ENCODE measurements at regions not wholly inside any gene's neighbourhood (a gene's known extent, or its start where the extent isn't known, plus 50 kb on each side); places are given as distances from the start of the nearest gene placed in this dataset.

- TF ChIP-seq USF2 (CRISPR knock-in tag; IDR thresholded peaks at IDR 0.05) (no peak), TP53 (CRISPR knock-in tag; IDR thresholded peaks at IDR 0.05) (no peak), FOXP1 (CRISPR knock-in tag; IDR thresholded peaks at IDR 0.05; ENCODE audit: borderline replicate concordance) (no peak), FOXP4 (CRISPR knock-in tag; IDR thresholded peaks at IDR 0.05) (no peak), ZNF416 (CRISPR knock-in tag; IDR thresholded peaks at IDR 0.05) (no peak), JAZF1 (CRISPR knock-in tag; IDR thresholded peaks at IDR 0.05) (no peak), CREM (CRISPR knock-in tag; IDR thresholded peaks at IDR 0.05) (no peak)
Observed at GRCh38 chr18:24538414-24539264, 78.2 kb downstream of the HRH4 start (continued).

GRCh38 chr18:24539866-24540617 lies 79.6 kb downstream of the HRH4 start:
- H3K27ac Mint-ChIP-seq: no peak overlapping the region
- no peak for ATAC-seq
- no peak overlapping the region for H3K4me3 Mint-ChIP-seq
- ChIA-PET CTCF (interaction anchor here (1.2 to 2.2 kb wide), 5 partner anchors 26 to 187 kb away, joined by 3 to 9 read pairs (median 6); no protein-coding TSS in a partner anchor), POLR2A (no interaction called here)
- TF ChIP-seq, protein P1, sequence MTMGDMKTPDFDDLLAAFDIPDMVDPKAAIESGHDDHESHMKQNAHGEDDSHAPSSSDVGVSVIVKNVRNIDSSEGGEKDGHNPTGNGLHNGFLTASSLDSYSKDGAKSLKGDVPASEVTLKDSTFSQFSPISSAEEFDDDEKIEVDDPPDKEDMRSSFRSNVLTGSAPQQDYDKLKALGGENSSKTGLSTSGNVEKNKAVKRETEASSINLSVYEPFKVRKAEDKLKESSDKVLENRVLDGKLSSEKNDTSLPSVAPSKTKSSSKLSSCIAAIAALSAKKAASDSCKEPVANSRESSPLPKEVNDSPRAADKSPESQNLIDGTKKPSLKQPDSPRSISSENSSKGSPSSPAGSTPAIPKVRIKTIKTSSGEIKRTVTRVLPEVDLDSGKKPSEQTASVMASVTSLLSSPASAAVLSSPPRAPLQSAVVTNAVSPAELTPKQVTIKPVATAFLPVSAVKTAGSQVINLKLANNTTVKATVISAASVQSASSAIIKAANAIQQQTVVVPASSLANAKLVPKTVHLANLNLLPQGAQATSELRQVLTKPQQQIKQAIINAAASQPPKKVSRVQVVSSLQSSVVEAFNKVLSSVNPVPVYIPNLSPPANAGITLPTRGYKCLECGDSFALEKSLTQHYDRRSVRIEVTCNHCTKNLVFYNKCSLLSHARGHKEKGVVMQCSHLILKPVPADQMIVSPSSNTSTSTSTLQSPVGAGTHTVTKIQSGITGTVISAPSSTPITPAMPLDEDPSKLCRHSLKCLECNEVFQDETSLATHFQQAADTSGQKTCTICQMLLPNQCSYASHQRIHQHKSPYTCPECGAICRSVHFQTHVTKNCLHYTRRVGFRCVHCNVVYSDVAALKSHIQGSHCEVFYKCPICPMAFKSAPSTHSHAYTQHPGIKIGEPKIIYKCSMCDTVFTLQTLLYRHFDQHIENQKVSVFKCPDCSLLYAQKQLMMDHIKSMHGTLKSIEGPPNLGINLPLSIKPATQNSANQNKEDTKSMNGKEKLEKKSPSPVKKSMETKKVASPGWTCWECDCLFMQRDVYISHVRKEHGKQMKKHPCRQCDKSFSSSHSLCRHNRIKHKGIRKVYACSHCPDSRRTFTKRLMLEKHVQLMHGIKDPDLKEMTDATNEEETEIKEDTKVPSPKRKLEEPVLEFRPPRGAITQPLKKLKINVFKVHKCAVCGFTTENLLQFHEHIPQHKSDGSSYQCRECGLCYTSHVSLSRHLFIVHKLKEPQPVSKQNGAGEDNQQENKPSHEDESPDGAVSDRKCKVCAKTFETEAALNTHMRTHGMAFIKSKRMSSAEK (CRISPR knock-in tag; IDR thresholded peaks at IDR 0.05; ENCODE audit: borderline replicate concordance): no peak
- no peaks in the 10 kb centered on the region for H3K27me3 Mint-ChIP-seq (ENCODE audit: low read depth)
- no peaks in the 10 kb centered on the region for H3K36me3 Mint-ChIP-seq
- peaks cover 10% of the 10 kb centered on the region; the same call in 1 of the 2 replicates for H3K4me1 Mint-ChIP-seq
- no peak for DNase-seq (ENCODE audit: low spot score)
- H3K9me3 Mint-ChIP-seq: no peaks in the 10 kb centered on the region

GRCh38 chr18:24540896-24541295 lies 80.5 kb downstream of the HRH4 start:
- POLR2A ChIA-PET: no interaction called here
- H3K27me3 Mint-ChIP-seq (ENCODE audit: low read depth): no peaks in the 10 kb centered on the region
- H3K27ac Mint-ChIP-seq: no peak overlapping the region
- peaks cover 13% of the 10 kb centered on the region for H3K4me1 Mint-ChIP-seq
- no peaks in the 10 kb centered on the region for H3K36me3 Mint-ChIP-seq
- no peak overlapping the region for H3K4me3 Mint-ChIP-seq
- CTCF ChIA-PET: interaction anchor here (0.6 to 1.3 kb wide), 4 partner anchors 52 to 269 kb away, joined by 3 to 9 read pairs (median 6); no protein-coding TSS in a partner anchor
- ATAC-seq (no peak), DNase-seq (ENCODE audit: low spot score) (no peak)
- no peaks in the 10 kb centered on the region for H3K9me3 Mint-ChIP-seq
- TF ChIP-seq E2F1 (CRISPR knock-in tag; IDR thresholded peaks at IDR 0.05) (no peak), ZNF512 (CRISPR knock-in tag; IDR thresholded peaks at IDR 0.05; ENCODE audit: borderline replicate concordance) (no peak), GRHL2 (CRISPR knock-in tag; IDR thresholded peaks at IDR 0.05; ENCODE audit: insufficient replicate concordance, severe bottlenecking) (no peak), FOXJ3 (CRISPR knock-in tag; IDR thresholded peaks at IDR 0.05; ENCODE audit: borderline replicate concordance) (no peak), USF1 (CRISPR knock-in tag; IDR thresholded peaks at IDR 0.05) (no peak), ZNF423 (CRISPR knock-in tag; IDR thresholded peaks at IDR 0.05) (no peak), GABPB1 (CRISPR knock-in tag; IDR thresholded peaks at IDR 0.05) (no peak), IRF2 (CRISPR knock-in tag; IDR thresholded peaks at IDR 0.05; ENCODE audit: borderline replicate concordance, low read depth) (no peak), TP53 (CRISPR knock-in tag; IDR thresholded peaks at IDR 0.05) (no peak), SMAD4 (CRISPR knock-in tag; IDR thresholded peaks at IDR 0.05) (no peak), FOXK1 (CRISPR knock-in tag; IDR thresholded peaks at IDR 0.05) (no peak), ZNF263 (CRISPR knock-in tag; IDR thresholded peaks at IDR 0.05; ENCODE audit: low read depth) (no peak)

Measured in WTC11 (cell line).